ENCODE measurements at regions not wholly inside any gene's neighbourhood (a gene's known extent, or its start where the extent isn't known, plus 50 kb on each side); places are given as distances from the start of the nearest gene placed in this dataset.

- TF ChIP-seq POLR2A (IDR thresholded peaks at IDR 0.05) (no peak), CTCF (IDR thresholded peaks at IDR 0.05) (no peak)
Observed at GRCh38 chr2:216576616-216577015, 56.6 kb upstream of the IGFBP2 start.

All from vagina (tissue), 2 donors.